Subcutaneous abdominal adipose tissue (tissue), 5 donors: ENCODE measurements at regions not wholly inside any gene's neighbourhood (a gene's known extent, or its start where the extent isn't known, plus 50 kb on each side); places are given as distances from the start of the nearest gene placed in this dataset.

Experiments used
- H3K27ac ChIP-seq: one replicate; pipeline ENCODE4 v1.7.0; 2013; ENCODE audit warnings: low read depth, mild to moderate bottlenecking, inconsistent platforms, low read length, moderate library complexity
- H3K27me3 ChIP-seq, 5 donors: one replicate each; pipeline ENCODE4 v1.7.0; 2013; ENCODE audit warnings: low read length in 5 of 5, inconsistent platforms in 1 of 5; ENCODE audit not compliant: control insufficient read depth in 5 of 5, insufficient read depth in 4 of 5
- H3K36me3 ChIP-seq, 5 donors: one replicate each; pipeline ENCODE4 v1.7.0; 2013; ENCODE audit warnings: low read length in 5 of 5; ENCODE audit not compliant: control insufficient read depth in 5 of 5, insufficient read depth in 5 of 5
- H3K4me1 ChIP-seq, 5 donors: one replicate each; pipeline ENCODE4 v1.7.0; 2013; ENCODE audit warnings: low read length in 5 of 5, mild to moderate bottlenecking in 3 of 5, moderate library complexity in 1 of 5; ENCODE audit not compliant: control insufficient read depth in 5 of 5, insufficient read depth in 5 of 5
- H3K4me3 ChIP-seq, 5 donors: one replicate each; pipeline ENCODE4 v1.7.0; 2013; ENCODE audit warnings: low read length in 5 of 5, low read depth in 1 of 5
- H3K9ac ChIP-seq, 5 donors: one replicate each; pipeline ENCODE4 v1.7.0; 2013; ENCODE audit warnings: low read length in 5 of 5, mild to moderate bottlenecking in 4 of 5, moderate library complexity in 3 of 5
- H3K9me3 ChIP-seq, 5 donors: one replicate each; pipeline ENCODE4 v1.7.0; 2013; ENCODE audit warnings: low read length in 5 of 5; ENCODE audit not compliant: control insufficient read depth in 5 of 5
- donor health status: healthy.
- donor health status: healthy.
- donor health status: healthy.
- donor health status: healthy.
- donor health status: healthy.

GRCh38 chr6:154898821-154899220, 96.3 kb upstream of the TIAM2 start:
- H3K9ac ChIP-seq: no peak overlapping the region
- H3K27me3 ChIP-seq: no peaks in the 10 kb centered on the region
- H3K9me3 ChIP-seq: no peaks in the 10 kb centered on the region
- H3K4me1 ChIP-seq: peaks cover 0 to 4% (median 0%) of the 10 kb centered on the region in 5 donors
- no peak overlapping the region for H3K4me3 ChIP-seq
- H3K27ac ChIP-seq: no peak overlapping the region
- H3K36me3 ChIP-seq: peaks cover 0 to 11% (median 8%) of the 10 kb centered on the region in 5 donors

- Histone ChIP-seq H3K9ac (no peak overlapping the region), H3K27ac (no peak overlapping the region), H3K4me1 (peaks cover 0 to 4% (median 0%) of the 10 kb centered on the region in 5 donors), H3K9me3 (no peaks in the 10 kb centered on the region), H3K27me3 (no peaks in the 10 kb centered on the region), H3K4me3 (no peak overlapping the region), H3K36me3 (peaks cover 0 to 11% (median 8%) of the 10 kb centered on the region in 5 donors)
Measured at GRCh38 chr6:154899824-154900463, 95.2 kb upstream of the TIAM2 start.

GRCh38 chr6:154901876-154902552, 93.1 kb upstream of the TIAM2 start:
- Histone ChIP-seq H3K36me3 (peaks cover 0 to 6% (median 3%) of the 10 kb centered on the region in 5 donors), H3K4me1 (peaks cover 0 to 4% (median 0%) of the 10 kb centered on the region in 5 donors), H3K9me3 (no peaks in the 10 kb centered on the region), H3K27ac (no peak overlapping the region), H3K27me3 (no peaks in the 10 kb centered on the region), H3K4me3 (no peak overlapping the region), H3K9ac (no peak overlapping the region)

- peaks cover 0 to 7% (median 5%) of the 10 kb centered on the region in 5 donors for H3K36me3 ChIP-seq
- no peak overlapping the region for H3K27ac ChIP-seq
- H3K9me3 ChIP-seq: no peaks in the 10 kb centered on the region
- H3K4me1 ChIP-seq: peaks cover 2 to 15% (median 11%) of the 10 kb centered on the region in 5 donors
- no peak overlapping the region for H3K9ac ChIP-seq
- no peaks in the 10 kb centered on the region for H3K27me3 ChIP-seq
- no peak overlapping the region for H3K4me3 ChIP-seq
Measured at GRCh38 chr6:154907291-154907690, 87.8 kb upstream of the TIAM2 start.

DNA sequence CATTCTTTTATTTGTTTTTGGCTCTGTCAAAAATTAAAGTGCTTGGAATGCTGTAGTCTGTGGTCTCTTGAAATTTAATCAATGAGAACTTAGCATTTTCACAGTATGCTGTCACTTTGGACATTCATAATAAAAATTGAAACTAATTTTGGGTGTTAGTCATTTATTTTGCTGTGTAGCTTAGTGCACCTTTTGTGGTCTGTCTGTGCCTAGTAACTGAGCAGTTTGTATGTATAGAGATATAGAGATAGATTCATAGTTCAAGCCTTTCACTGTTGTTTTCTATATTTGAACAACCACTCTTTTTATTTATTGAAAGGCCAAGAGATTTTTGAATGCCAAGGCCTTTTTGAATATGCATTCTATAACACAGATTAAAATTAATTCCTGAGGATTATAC, 86.4 kb upstream of the TIAM2 start:
- Histone ChIP-seq H3K9me3 (no peaks in the 10 kb centered on the region), H3K27me3 (no peaks in the 10 kb centered on the region), H3K9ac (no peak overlapping the region)

GRCh38 chr6:154909311-154909710, 85.8 kb upstream of the TIAM2 start:
- H3K9ac ChIP-seq: peak overlapping the region in 1 of 5 donors; percentile 19
- no peaks in the 10 kb centered on the region for H3K9me3 ChIP-seq
- H3K27ac ChIP-seq: no peak overlapping the region
- peaks cover 2 to 15% (median 11%) of the 10 kb centered on the region in 5 donors for H3K4me1 ChIP-seq
- peak overlapping the region in 1 of 5 donors; percentile 36 for H3K4me3 ChIP-seq
- H3K36me3 ChIP-seq: peaks cover 0 to 7% (median 5%) of the 10 kb centered on the region in 5 donors
- H3K27me3 ChIP-seq: no peaks in the 10 kb centered on the region

More for the DNA sequence above, 86.4 kb upstream of the TIAM2 start:
- Histone ChIP-seq H3K4me1 (peaks cover 2 to 15% (median 11%) of the 10 kb centered on the region in 5 donors), H3K27ac (no peak overlapping the region), H3K36me3 (peaks cover 0 to 7% (median 5%) of the 10 kb centered on the region in 5 donors), H3K4me3 (no peak overlapping the region)

DNA sequence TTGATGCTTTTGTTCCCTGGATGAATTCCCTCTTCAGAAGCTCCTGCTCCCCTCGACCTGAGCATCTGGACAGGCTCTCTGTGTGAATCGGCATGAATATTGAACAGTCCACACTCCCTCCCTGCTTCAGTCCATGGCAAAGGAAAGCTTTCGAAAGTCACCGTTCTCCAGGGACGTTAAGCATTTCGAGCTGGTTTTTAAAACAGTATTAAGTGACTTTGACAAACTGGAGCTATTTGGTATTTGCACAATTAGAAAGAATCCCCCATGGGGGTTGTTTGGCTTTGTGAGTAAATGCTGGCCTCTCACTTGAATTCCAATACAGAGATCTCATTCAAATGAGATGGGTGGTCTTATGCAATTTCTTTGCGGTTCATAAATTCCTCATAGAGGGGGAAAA, 85.3 kb upstream of the TIAM2 start:
- Histone ChIP-seq H3K9me3 (no peaks in the 10 kb centered on the region), H3K36me3 (peaks cover 0 to 7% (median 5%) of the 10 kb centered on the region in 5 donors), H3K4me1 (peaks cover 2 to 15% (median 11%) of the 10 kb centered on the region in 5 donors), H3K9ac (peak overlapping the region in 1 of 5 donors; percentile 19), H3K4me3 (peak overlapping the region in 1 of 5 donors; percentile 36), H3K27me3 (no peaks in the 10 kb centered on the region), H3K27ac (no peak overlapping the region)

GRCh38 chr6:154914288-154914687, 80.8 kb upstream of the TIAM2 start:
- Histone ChIP-seq H3K4me1 (peaks cover 2 to 12% (median 10%) of the 10 kb centered on the region in 5 donors), H3K9ac (no peak overlapping the region), H3K4me3 (no peak overlapping the region), H3K27ac (no peak overlapping the region), H3K9me3 (no peaks in the 10 kb centered on the region), H3K36me3 (peaks cover 0 to 5% (median 3%) of the 10 kb centered on the region in 5 donors), H3K27me3 (no peaks in the 10 kb centered on the region)

DNA sequence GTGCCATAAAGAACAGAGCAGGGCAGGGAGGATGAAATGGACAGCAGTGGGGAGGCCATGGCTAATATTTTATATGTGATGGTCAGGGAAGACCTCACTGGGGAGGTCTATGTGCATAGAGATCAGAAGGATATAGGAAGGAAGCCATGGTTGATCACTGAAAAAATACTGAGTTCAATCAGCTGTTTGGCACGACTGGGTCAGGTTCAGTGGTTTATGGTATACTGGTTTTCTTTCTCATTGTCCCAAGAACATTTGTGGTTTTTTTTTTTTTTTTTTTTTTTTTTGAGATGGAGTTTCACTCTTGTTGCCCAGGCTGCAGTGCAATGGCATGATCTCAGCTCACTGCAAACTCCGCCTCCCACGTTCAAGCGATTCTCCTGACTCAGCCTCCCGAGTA, 78.3 kb upstream of the TIAM2 start:
- H3K27me3 ChIP-seq: no peaks in the 10 kb centered on the region
- no peak overlapping the region for H3K4me3 ChIP-seq
- no peaks in the 10 kb centered on the region for H3K4me1 ChIP-seq
- H3K9me3 ChIP-seq: no peaks in the 10 kb centered on the region
- H3K9ac ChIP-seq: no peak overlapping the region
- H3K27ac ChIP-seq: no peak overlapping the region
- peaks cover 0 to 3% (median 0%) of the 10 kb centered on the region in 5 donors for H3K36me3 ChIP-seq

GRCh38 chr6:154917941-154918340, 77.2 kb upstream of the TIAM2 start:
- no peaks in the 10 kb centered on the region for H3K9me3 ChIP-seq
- no peaks in the 10 kb centered on the region for H3K4me1 ChIP-seq
- no peaks in the 10 kb centered on the region for H3K27me3 ChIP-seq
- no peak overlapping the region for H3K9ac ChIP-seq
- no peak overlapping the region for H3K4me3 ChIP-seq
- no peak overlapping the region for H3K27ac ChIP-seq
- H3K36me3 ChIP-seq: no peaks in the 10 kb centered on the region
